22Rv1 (cell line): ENCODE measurements at regions not wholly inside any gene's neighbourhood (a gene's known extent, or its start where the extent isn't known, plus 50 kb on each side); places are given as distances from the start of the nearest gene placed in this dataset.
"Not testable (repeated sequence)": the region's sequence is repeated elsewhere in the genome, so short reads cannot be mapped to it uniquely, and the experiment has no call there.

ENCODE experiments used
- H3K27ac ChIP-seq: fragments of 450-650 bp; 2 replicates; pipeline ENCODE4 v1.5.1; 2017
- ZFX ChIP-seq: fragments of 450-650 bp; IDR thresholded peaks from 2 replicates; pipeline ENCODE4 v1.6.1; 2017; ENCODE audit warnings: antibody characterized with exemption, borderline replicate concordance
- TF ChIP-seq, protein P1 (sequence below): fragments of 450-650 bp; IDR thresholded peaks from 2 replicates; pipeline ENCODE4 v1.5.1; 2017; ENCODE audit warnings: mild to moderate bottlenecking

DNA sequence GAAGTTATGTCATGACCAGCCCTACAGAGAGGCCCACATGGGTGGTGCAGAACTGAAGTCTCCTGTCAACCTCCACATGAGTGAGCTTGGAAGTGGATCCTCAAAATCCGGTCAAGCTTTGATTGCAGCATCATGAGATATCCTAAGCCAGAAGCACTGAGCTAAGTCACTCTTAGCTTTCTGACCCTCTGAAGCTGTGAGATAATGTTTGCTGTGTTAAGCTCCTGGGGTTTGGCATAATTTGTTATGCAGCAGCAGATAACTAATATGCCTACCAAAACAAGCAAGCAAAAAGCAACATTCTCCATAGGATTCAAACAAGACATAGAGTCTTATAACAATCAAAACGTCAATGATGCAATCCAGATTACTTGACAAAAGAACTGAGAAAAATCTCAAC lies 87.6 kb upstream of the GRIN2B start:
- no peak for TF ChIP-seq ZFX
- TF ChIP-seq, protein P1, sequence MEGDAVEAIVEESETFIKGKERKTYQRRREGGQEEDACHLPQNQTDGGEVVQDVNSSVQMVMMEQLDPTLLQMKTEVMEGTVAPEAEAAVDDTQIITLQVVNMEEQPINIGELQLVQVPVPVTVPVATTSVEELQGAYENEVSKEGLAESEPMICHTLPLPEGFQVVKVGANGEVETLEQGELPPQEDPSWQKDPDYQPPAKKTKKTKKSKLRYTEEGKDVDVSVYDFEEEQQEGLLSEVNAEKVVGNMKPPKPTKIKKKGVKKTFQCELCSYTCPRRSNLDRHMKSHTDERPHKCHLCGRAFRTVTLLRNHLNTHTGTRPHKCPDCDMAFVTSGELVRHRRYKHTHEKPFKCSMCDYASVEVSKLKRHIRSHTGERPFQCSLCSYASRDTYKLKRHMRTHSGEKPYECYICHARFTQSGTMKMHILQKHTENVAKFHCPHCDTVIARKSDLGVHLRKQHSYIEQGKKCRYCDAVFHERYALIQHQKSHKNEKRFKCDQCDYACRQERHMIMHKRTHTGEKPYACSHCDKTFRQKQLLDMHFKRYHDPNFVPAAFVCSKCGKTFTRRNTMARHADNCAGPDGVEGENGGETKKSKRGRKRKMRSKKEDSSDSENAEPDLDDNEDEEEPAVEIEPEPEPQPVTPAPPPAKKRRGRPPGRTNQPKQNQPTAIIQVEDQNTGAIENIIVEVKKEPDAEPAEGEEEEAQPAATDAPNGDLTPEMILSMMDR = no peak

DNA sequence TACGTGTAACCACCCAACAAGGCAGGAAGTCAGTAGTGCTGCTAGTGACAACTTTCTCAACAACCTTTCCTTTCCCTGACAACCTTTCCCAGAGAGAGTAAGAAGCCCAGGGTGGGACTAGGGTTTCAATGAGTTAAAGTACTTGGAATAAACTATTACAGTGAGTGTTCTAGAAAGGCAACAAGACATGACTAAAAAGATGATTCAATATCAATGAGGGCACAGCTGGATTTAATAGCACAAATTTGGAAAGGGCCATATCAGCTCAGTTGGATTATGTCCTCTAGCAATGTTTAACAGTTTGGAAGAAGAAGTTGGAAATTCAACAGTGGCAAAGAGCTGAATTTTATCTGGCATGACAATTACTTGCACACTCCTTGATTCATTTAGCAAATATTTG lies 90.4 kb upstream of the GRIN2B start:
- no peak overlapping the region for H3K27ac ChIP-seq
- no peak for TF ChIP-seq ZFX
- TF ChIP-seq, protein P1 = no peak

More for the DNA sequence above, 87.6 kb upstream of the GRIN2B start:
- H3K27ac ChIP-seq = no peak overlapping the region

DNA sequence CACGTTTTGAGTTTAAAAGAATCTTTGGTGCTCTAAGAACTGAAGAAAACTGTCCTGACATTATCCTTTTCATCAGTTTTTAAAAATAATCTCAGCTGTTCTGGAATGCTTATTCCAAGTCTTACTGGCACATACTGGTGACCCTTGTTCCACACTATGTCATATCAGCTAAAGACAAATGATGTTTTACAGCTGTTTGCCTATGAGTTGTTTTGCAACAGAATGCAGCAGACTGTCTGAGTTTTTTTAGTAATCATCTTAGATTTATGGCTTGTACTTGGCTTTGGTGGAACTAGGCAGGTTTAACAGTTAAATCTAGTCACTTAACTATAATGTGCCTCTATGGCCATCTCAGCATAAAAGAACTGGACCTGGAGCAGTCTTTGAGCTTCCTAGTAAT lies 91.6 kb upstream of the GRIN2B start:
- TF ChIP-seq ZFX = no peak
- TF ChIP-seq, protein P1 = no peak
- no peak overlapping the region for H3K27ac ChIP-seq

DNA sequence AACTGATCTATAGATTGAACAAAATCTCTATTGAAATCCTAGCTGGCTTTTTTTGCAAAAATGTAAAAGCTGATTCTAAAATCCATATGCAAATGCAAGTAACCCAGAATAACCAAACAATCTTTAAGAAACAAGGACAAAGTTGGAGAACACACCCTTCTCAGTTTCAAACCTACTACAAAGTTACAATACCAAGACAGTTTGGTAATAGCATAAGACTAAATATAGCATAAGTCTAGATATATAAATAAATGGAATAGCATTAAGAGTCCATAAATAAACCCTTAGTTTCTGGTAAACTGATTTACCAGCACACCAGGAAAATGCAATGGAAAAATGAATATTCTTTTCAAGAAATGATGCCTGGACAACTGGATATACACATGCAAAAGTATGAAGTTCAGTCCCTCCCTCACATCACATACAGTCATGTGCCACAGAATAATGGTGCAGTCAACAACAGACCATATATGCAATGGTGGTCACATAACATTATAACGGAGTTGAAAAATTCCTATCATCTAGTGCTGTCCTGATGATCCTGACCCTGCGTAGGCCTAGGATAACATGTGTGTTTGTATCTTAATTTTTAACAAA lies 94.5 kb upstream of the GRIN2B start:
- TF ChIP-seq, protein P1 = no peak
- no peak for TF ChIP-seq ZFX
- no peak overlapping the region for H3K27ac ChIP-seq

DNA sequence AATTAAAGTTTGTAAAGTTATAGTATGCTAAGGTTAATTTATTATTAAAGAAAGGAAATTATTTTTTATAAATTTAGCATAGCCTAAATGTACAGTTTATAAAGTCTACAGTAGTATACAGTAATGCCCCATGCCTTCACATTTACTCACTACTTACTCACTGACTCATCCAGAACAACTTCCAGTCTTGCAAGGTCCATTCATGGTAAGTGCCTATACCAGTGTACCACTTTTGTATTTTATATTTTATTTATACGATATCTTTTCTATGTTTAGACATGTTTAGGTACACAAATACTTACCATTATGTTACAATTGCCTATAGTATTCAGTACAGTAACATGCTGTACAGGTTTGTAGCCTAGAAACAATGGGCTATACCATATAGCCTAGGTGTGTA lies 95.1 kb upstream of the GRIN2B start:
- H3K27ac ChIP-seq = no peak overlapping the region
- TF ChIP-seq, protein P1 = no peak
- no peak for TF ChIP-seq ZFX

DNA sequence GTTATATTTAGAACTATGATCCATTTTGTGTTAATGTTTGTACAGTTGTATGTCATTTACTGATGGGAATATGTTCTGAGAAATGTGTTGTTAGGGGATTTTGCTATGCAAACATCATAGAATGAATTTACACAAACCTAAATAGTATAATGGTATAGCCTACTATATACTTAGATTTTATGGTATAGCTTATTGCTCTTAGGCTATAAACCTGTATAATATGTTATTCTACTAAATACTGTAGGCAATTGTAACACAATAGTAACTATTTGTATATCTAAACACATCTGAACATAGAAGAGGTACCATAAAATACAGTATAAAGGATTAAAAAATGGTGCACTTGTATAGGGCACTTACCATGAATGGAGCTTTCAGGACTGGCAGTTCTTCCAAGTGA lies 105.4 kb upstream of the GRIN2B start:
- H3K27ac ChIP-seq = no peak overlapping the region
- TF ChIP-seq, protein P1 = no peak
- no peak for TF ChIP-seq ZFX

DNA sequence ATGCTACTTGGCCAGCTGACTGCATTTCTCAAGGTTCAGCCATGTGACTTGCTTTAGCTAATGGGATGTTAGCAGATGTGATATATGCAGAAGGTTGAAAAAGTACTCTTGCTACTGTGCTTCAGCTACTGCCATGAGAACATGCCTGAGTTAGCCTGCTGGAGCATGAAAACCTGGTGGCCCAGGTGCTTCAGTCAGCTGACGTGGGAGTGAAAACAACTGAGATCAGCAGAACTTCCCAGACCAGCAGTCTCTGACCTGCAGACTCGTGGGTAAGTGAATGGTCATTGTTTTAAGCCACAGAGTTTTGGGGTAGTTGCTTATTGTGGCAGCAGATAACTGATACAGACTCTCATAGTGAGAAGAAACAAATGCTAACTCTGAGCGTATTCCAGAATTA lies 118.6 kb upstream of the GRIN2B start:
- H3K27ac ChIP-seq = no peak overlapping the region
- TF ChIP-seq, protein P1 = no peak
- no peak for TF ChIP-seq ZFX

DNA sequence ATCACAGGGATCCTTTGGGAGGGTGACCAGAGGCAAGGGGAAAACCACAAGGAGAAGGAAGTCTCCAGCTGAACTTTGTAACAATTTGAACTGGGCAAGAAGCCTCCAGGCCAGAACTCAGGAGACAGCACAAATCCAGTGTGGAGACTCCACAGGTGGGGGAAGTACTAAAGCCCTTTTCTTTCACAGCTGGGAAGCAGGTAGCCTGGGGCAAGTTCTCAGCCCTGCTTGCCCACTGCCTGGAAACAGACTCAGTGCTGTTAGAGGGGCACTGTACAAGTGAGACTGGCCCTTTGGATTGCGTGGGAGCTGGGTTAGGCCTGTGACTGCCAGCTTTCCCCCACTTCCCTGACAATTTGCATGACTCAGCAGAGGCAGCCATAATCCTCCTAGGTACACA lies 120.2 kb upstream of the GRIN2B start:
- H3K27ac ChIP-seq = not testable (repeated sequence)
